GM23338 (cell line): ENCODE measurements at regions not wholly inside any gene's neighbourhood (a gene's known extent, or its start where the extent isn't known, plus 50 kb on each side); places are given as distances from the start of the nearest gene placed in this dataset.

Experiments
- CREB1 ChIP-seq: fragments of 250-450 bp; sonication (Bioruptor Pico); IDR thresholded peaks from 2 replicates; pipeline ENCODE4 v1.5.0; 2020; ENCODE audit warnings: low read depth, mild to moderate bottlenecking, moderate library complexity
- CTCF ChIP-seq, 2 experiments: fragments of 200-600 bp in 1 of 2; sonication (generic) in 1 of 2; conservative IDR thresholded peaks; 2 replicates each; pipeline versions ENCODE4 v1.5.1 to v1.6.1; 2016 to 2017; ENCODE audit warnings: antibody characterized with exemption in 2 of 2, low read depth in 2 of 2, mild to moderate bottlenecking in 2 of 2, moderate library complexity in 1 of 2
- ETS1 ChIP-seq: IDR thresholded peaks from 2 replicates; pipeline ENCODE4 v1.6.1; 2016; ENCODE audit warnings: antibody characterized with exemption
- EZH2 ChIP-seq: fragments of 200-600 bp; sonication (generic); IDR thresholded peaks from one replicate; pipeline ENCODE4 v1.8.0; 2017; ENCODE audit warnings: antibody characterized with exemption, mild to moderate bottlenecking, low read depth; ENCODE audit not compliant: unreplicated experiment
- EZH2phosphoT487 ChIP-seq: fragments of 200-600 bp; sonication (generic); IDR thresholded peaks from one replicate; pipeline ENCODE4 v1.8.1; 2018; ENCODE audit warnings: antibody characterized with exemption; ENCODE audit not compliant: unreplicated experiment
- JUNB ChIP-seq: IDR thresholded peaks from one replicate; pipeline ENCODE4 v1.6.1; 2016; ENCODE audit warnings: antibody characterized with exemption; ENCODE audit not compliant: unreplicated experiment
- POLR2AphosphoS5 ChIP-seq: IDR thresholded peaks from 2 replicates; pipeline ENCODE4 v1.6.1; 2016; ENCODE audit warnings: antibody characterized with exemption, low read depth
- REST ChIP-seq: IDR thresholded peaks from one replicate; pipeline ENCODE4 v1.6.1; 2018; ENCODE audit warnings: antibody characterized with exemption; ENCODE audit not compliant: unreplicated experiment
- STAT1 ChIP-seq: IDR thresholded peaks from one replicate; pipeline ENCODE4 v1.6.1; 2016; ENCODE audit warnings: antibody characterized with exemption; ENCODE audit not compliant: unreplicated experiment
- ZNF114 ChIP-seq: fragments of 250-450 bp; sonication (Bioruptor Pico); IDR thresholded peaks from 2 replicates; pipeline ENCODE4 v1.5.0; 2020; ENCODE audit warnings: mild to moderate bottlenecking, moderate library complexity
- ZNF331 ChIP-seq: fragments of 250-450 bp; sonication (Bioruptor Pico); IDR thresholded peaks from 2 replicates; pipeline ENCODE4 v1.5.0; 2020; ENCODE audit warnings: low read depth, mild to moderate bottlenecking, moderate library complexity

- TF ChIP-seq CTCF (conservative IDR thresholded peaks at IDR 0.05; ENCODE audit: low read depth in 2 of 2) (no peak), EZH2phosphoT487 (no peak), POLR2AphosphoS5 (no peak), EZH2 (no peak), REST (no peak), CREB1 (CRISPR knock-in tag) (no peak), ZNF114 (CRISPR knock-in tag) (no peak), ETS1 (no peak), JUNB (no peak), ZNF331 (CRISPR knock-in tag) (no peak), STAT1 (no peak)
Observed at GRCh38 chr5:62083661-62084060, 222.3 kb upstream of the KIF2A start.
